ENCODE measurements at regions not wholly inside any gene's neighbourhood (a gene's known extent, or its start where the extent isn't known, plus 50 kb on each side); places are given as distances from the start of the nearest gene placed in this dataset.

DNA sequence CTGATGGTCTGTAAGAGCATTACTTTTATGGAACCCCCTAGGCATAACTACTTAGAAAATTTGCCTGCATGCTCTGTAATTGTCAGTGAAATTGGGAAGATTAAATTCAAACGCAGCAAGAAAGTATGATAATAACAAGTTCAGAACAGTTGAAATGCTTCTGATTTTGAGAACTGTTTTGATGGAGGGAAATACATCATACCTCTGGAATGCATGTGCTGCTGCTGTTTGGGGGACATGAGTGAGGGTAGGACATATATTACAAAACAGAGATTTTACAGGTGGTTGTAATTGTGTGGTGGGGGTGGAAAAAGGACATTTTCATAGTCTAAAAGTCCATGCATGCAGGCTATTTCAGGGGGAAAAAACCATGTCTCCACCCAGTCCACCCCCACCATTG is 135.0 kb upstream of the DPH6 start (continued):
- TF ChIP-seq, protein P1, sequence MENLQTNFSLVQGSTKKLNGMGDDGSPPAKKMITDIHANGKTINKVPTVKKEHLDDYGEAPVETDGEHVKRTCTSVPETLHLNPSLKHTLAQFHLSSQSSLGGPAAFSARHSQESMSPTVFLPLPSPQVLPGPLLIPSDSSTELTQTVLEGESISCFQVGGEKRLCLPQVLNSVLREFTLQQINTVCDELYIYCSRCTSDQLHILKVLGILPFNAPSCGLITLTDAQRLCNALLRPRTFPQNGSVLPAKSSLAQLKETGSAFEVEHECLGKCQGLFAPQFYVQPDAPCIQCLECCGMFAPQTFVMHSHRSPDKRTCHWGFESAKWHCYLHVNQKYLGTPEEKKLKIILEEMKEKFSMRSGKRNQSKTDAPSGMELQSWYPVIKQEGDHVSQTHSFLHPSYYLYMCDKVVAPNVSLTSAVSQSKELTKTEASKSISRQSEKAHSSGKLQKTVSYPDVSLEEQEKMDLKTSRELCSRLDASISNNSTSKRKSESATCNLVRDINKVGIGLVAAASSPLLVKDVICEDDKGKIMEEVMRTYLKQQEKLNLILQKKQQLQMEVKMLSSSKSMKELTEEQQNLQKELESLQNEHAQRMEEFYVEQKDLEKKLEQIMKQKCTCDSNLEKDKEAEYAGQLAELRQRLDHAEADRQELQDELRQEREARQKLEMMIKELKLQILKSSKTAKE (IDR thresholded peaks at IDR 0.05; ENCODE audit: low read depth, poor library complexity, severe bottlenecking) = no peak
- TF ChIP-seq ZZZ3 (IDR thresholded peaks at IDR 0.05; ENCODE audit: control insufficient read depth, insufficient read length, low read depth) (no peak), NKRF (conservative IDR thresholded peaks at IDR 0.05) (no peak), CHD2 (IDR thresholded peaks at IDR 0.05; ENCODE audit: borderline replicate concordance, low read depth, low read length) (no peak)

GRCh38 chr15:35686347-35686746 is 140.4 kb upstream of the DPH6 start:
- POLR2A ChIA-PET = no interaction called here
- no peak overlapping the region for H3K4me3 ChIP-seq
- no peak overlapping the region for H3K4me2 ChIP-seq (ENCODE audit: control insufficient read depth, insufficient read depth)
- no peaks in the 10 kb centered on the region for H3K9me3 ChIP-seq (replicated peaks; ENCODE audit: control insufficient read depth, insufficient read depth, low read length)
- ATAC-seq (no peak), DNase-seq (ENCODE audit: low read depth, low spot score) (no peak), FAIRE-seq (no peak)
- in situ Hi-C loops (cut with MboI) (no loop called here), intact Hi-C loops (cut with micrococcal nuclease; ENCODE audit: unreplicated experiment) (no loop called here)
- no peak overlapping the region for H2AFZ ChIP-seq (ENCODE audit: control insufficient read depth, low read depth, low read length)
- H3K79me2 ChIP-seq (ENCODE audit: control insufficient read depth, insufficient read depth, low read length) = no peaks in the 10 kb centered on the region
- H3K27ac ChIP-seq (ENCODE audit: control insufficient read depth, insufficient read depth) = no peak overlapping the region
- CTCF ChIA-PET = interaction anchor here (0.9 kb wide), 1 partner anchor 65 kb away, joined by 3 read pairs; no protein-coding TSS in a partner anchor
- BruUV-seq (replicated peaks) = no TSS peak
- WGBS (ENCODE audit: insufficient coverage, insufficient replicate concordance, low lambda C conversion rate, missing lambda C conversion rate) = 38% methylated on average over 1 of the region's 1 CpG
- H3K4me1 ChIP-seq (ENCODE audit: control insufficient read depth, insufficient read depth, low read length) = no peaks in the 10 kb centered on the region
- RAD21 ChIA-PET (ENCODE audit: unreplicated experiment) = no interaction called here
- H3K27me3 ChIP-seq (replicated peaks in 1 of 2; ENCODE audit: control insufficient read depth in 2 of 2, insufficient read depth in 2 of 2, low read length in 1 of 2) = no peaks in the 10 kb centered on the region
- no peak overlapping the region for H3K9ac ChIP-seq (ENCODE audit: control insufficient read depth, insufficient read depth, low read length)
- SMC1A ChIA-PET (ENCODE audit: uncharacterized antibody, unreplicated experiment) = interaction anchor here (0.9 to 1.1 kb wide), 2 partner anchors 11 to 19 kb away, joined by 3 to 4 read pairs; no protein-coding TSS in a partner anchor
- H4K20me1 ChIP-seq (ENCODE audit: control insufficient read depth, insufficient read depth) = no peaks in the 10 kb centered on the region
- no peaks in the 10 kb centered on the region for H3K36me3 ChIP-seq (ENCODE audit: control insufficient read depth in 2 of 2, insufficient read depth in 2 of 2, low read length in 1 of 2)
- TF ChIP-seq ATF7 (IDR thresholded peaks at IDR 0.05; ENCODE audit: low read depth) = no peak
- TF ChIP-seq ZNF622 (IDR thresholded peaks at IDR 0.05) = no peak
- no peak for TF ChIP-seq FOXK2 (IDR thresholded peaks at IDR 0.05)
- no peak for TF ChIP-seq NFIC (IDR thresholded peaks at IDR 0.05; ENCODE audit: low read depth, low read length)
- TF ChIP-seq, protein P2, sequence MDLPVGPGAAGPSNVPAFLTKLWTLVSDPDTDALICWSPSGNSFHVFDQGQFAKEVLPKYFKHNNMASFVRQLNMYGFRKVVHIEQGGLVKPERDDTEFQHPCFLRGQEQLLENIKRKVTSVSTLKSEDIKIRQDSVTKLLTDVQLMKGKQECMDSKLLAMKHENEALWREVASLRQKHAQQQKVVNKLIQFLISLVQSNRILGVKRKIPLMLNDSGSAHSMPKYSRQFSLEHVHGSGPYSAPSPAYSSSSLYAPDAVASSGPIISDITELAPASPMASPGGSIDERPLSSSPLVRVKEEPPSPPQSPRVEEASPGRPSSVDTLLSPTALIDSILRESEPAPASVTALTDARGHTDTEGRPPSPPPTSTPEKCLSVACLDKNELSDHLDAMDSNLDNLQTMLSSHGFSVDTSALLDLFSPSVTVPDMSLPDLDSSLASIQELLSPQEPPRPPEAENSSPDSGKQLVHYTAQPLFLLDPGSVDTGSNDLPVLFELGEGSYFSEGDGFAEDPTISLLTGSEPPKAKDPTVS (IDR thresholded peaks at IDR 0.05; ENCODE audit: low read depth, low read length) = no peak
- TF ChIP-seq SRF (IDR thresholded peaks at IDR 0.05; ENCODE audit: low read depth in 2 of 2, low read length in 2 of 2) = no peak
- TF ChIP-seq ZBED1 (IDR thresholded peaks at IDR 0.05; ENCODE audit: borderline replicate concordance) = no peak
- no peak for TF ChIP-seq SUZ12 (IDR thresholded peaks at IDR 0.05; ENCODE audit: unreplicated experiment)
- no peak for TF ChIP-seq ZNF217 (IDR thresholded peaks at IDR 0.05)
- no peak for TF ChIP-seq MTA3 (IDR thresholded peaks at IDR 0.05; ENCODE audit: borderline replicate concordance, low read length)
- no peak for TF ChIP-seq MEF2B (IDR thresholded peaks at IDR 0.05; ENCODE audit: partially characterized antibody, poor library complexity, severe bottlenecking)
- TF ChIP-seq ESRRA (IDR thresholded peaks at IDR 0.05; ENCODE audit: low read length) = no peak
- TF ChIP-seq EGR1 (IDR thresholded peaks at IDR 0.05; ENCODE audit: borderline replicate concordance in 1 of 2, low read depth in 2 of 2, low read length in 2 of 2) = no peak
- TF ChIP-seq ELK1 (IDR thresholded peaks at IDR 0.05; ENCODE audit: low read depth, low read length) = no peak

Data from GM12878 (cell line).